ENCODE measurements at regions not wholly inside any gene's neighbourhood (a gene's known extent, or its start where the extent isn't known, plus 50 kb on each side); places are given as distances from the start of the nearest gene placed in this dataset.

GRCh38 chr10:8295311-8295710 is 240.8 kb downstream of the GATA3 start:
- H3K4me3 ChIP-seq (ENCODE audit: low read depth, low read length), result no peak overlapping the region
- DNase-seq (ENCODE audit: low read depth), result no peak
- no peak for TF ChIP-seq CTCF (IDR thresholded peaks at IDR 0.05; ENCODE audit: insufficient read depth, low read depth, low read length)

- no peak for TF ChIP-seq CTCF (IDR thresholded peaks at IDR 0.05; ENCODE audit: insufficient read depth, low read depth, low read length)
- no peak overlapping the region for H3K4me3 ChIP-seq (ENCODE audit: low read depth, low read length)
- no peak for DNase-seq (ENCODE audit: low read depth)
These were observed 241.7 kb downstream of the GATA3 start for GRCh38 chr10:8296090-8296733.

- TF ChIP-seq CTCF (IDR thresholded peaks at IDR 0.05; ENCODE audit: insufficient read depth, low read depth, low read length), result no peak
- no peak overlapping the region for H3K4me3 ChIP-seq (ENCODE audit: low read depth, low read length)
- no peak for DNase-seq (ENCODE audit: low read depth)
These were observed 242.2 kb downstream of the GATA3 start for GRCh38 chr10:8296734-8297101.

GRCh38 chr10:8297107-8297506 is 242.6 kb downstream of the GATA3 start:
- H3K4me3 ChIP-seq (ENCODE audit: low read depth, low read length), result no peak overlapping the region
- no peak for DNase-seq (ENCODE audit: low read depth)
- no peak for TF ChIP-seq CTCF (IDR thresholded peaks at IDR 0.05; ENCODE audit: insufficient read depth, low read depth, low read length)

- DNase-seq (ENCODE audit: low read depth), result peak; percentile 92
- no peak for TF ChIP-seq CTCF (IDR thresholded peaks at IDR 0.05; ENCODE audit: insufficient read depth, low read depth, low read length)
- no peak overlapping the region for H3K4me3 ChIP-seq (ENCODE audit: low read depth, low read length)
These were observed 243.5 kb downstream of the GATA3 start for GRCh38 chr10:8297959-8298358.

- no peak overlapping the region for H3K4me3 ChIP-seq (ENCODE audit: low read depth, low read length)
- TF ChIP-seq CTCF (IDR thresholded peaks at IDR 0.05; ENCODE audit: insufficient read depth, low read depth, low read length), result no peak
- no peak for DNase-seq (ENCODE audit: low read depth)
These were observed 244.5 kb downstream of the GATA3 start for GRCh38 chr10:8298896-8299570.
